ENCODE measurements at regions not wholly inside any gene's neighbourhood (a gene's known extent, or its start where the extent isn't known, plus 50 kb on each side); places are given as distances from the start of the nearest gene placed in this dataset.

- no TSS peak for BruUV-seq (replicated peaks)
- TF ChIP-seq POLR2AphosphoS5 (IDR thresholded peaks at IDR 0.05; ENCODE audit: low read depth, low read length) = no peak
- no peak for TF ChIP-seq TCF7L2 (IDR thresholded peaks at IDR 0.05; ENCODE audit: low read depth, low read length)
- no peak for TF ChIP-seq REST (IDR thresholded peaks at IDR 0.05; ENCODE audit: insufficient read depth in 1 of 2, low read depth in 2 of 2, low read length in 1 of 2)
- no peak for TF ChIP-seq CTCF (IDR thresholded peaks at IDR 0.05)
- no peak for TF ChIP-seq SIN3A (IDR thresholded peaks at IDR 0.05; ENCODE audit: borderline replicate concordance, insufficient read depth, low read depth, low read length)
- Histone ChIP-seq H3K4me1 (ENCODE audit: control insufficient read depth, insufficient read depth, low read length) (no peaks in the 10 kb centered on the region), H3K36me3 (ENCODE audit: control insufficient read depth, insufficient read depth, low read length) (no peaks in the 10 kb centered on the region; the same call in 1 of the 2 replicates), H3K4me3 (ENCODE audit: low read depth in 2 of 2, low read length in 2 of 2) (no peak overlapping the region; a peak in 1 of 4 replicates), H3K9me3 (ENCODE audit: control insufficient read depth, insufficient read depth, low read depth, low read length) (no peaks in the 10 kb centered on the region), H3K27ac (ENCODE audit: low read length) (no peak overlapping the region), H3K27me3 (ENCODE audit: control insufficient read depth, insufficient read depth, low read length) (peaks cover 6% of the 10 kb centered on the region)
- DNase-seq (ENCODE audit: low read depth, low spot score) (no peak), ATAC-seq (no peak)
- in situ Hi-C loops (cut with HindIII; ENCODE audit: low pct_unique_long_range_greater_than_20kb, low sequenced_read_pairs) = no loop called here
- CTCF ChIA-PET = no interaction called here
- POLR2A ChIA-PET = no interaction called here
- intact Hi-C loops (cut with micrococcal nuclease; ENCODE audit: unreplicated experiment) = no loop called here
These were observed 74.6 kb upstream of the PDSS1 start for GRCh38 chr10:26622891-26623290.

GRCh38 chr10:26624006-26624405 lies 73.5 kb upstream of the PDSS1 start:
- Histone ChIP-seq H3K36me3 (ENCODE audit: control insufficient read depth, insufficient read depth, low read length) (no peaks in the 10 kb centered on the region; the same call in 1 of the 2 replicates), H3K4me1 (ENCODE audit: control insufficient read depth, insufficient read depth, low read length) (no peaks in the 10 kb centered on the region), H3K4me3 (ENCODE audit: low read depth in 2 of 2, low read length in 2 of 2) (no peak overlapping the region), H3K27ac (ENCODE audit: low read length) (no peak overlapping the region), H3K9me3 (ENCODE audit: control insufficient read depth, insufficient read depth, low read depth, low read length) (no peaks in the 10 kb centered on the region), H3K27me3 (ENCODE audit: control insufficient read depth, insufficient read depth, low read length) (peaks cover 6% of the 10 kb centered on the region)
- in situ Hi-C loops (cut with HindIII; ENCODE audit: low pct_unique_long_range_greater_than_20kb, low sequenced_read_pairs) (no loop called here), intact Hi-C loops (cut with micrococcal nuclease; ENCODE audit: unreplicated experiment) (no loop called here)
- CTCF ChIA-PET = no interaction called here
- POLR2A ChIA-PET = no interaction called here
- TF ChIP-seq SIN3A (IDR thresholded peaks at IDR 0.05; ENCODE audit: borderline replicate concordance, insufficient read depth, low read depth, low read length) = no peak
- TF ChIP-seq REST (IDR thresholded peaks at IDR 0.05; ENCODE audit: insufficient read depth in 1 of 2, low read depth in 2 of 2, low read length in 1 of 2) = no peak
- no peak for TF ChIP-seq TCF7L2 (IDR thresholded peaks at IDR 0.05; ENCODE audit: low read depth, low read length)
- no peak for TF ChIP-seq POLR2AphosphoS5 (IDR thresholded peaks at IDR 0.05; ENCODE audit: low read depth, low read length)
- no peak for TF ChIP-seq CTCF (IDR thresholded peaks at IDR 0.05)
- no peak for DNase-seq (ENCODE audit: low read depth, low spot score)
- no TSS peak for BruUV-seq (replicated peaks)
- no peak for ATAC-seq

Data from Panc1 (cell line).